Astrocyte (in vitro differentiated cells and primary cell): ENCODE measurements at regions not wholly inside any gene's neighbourhood (a gene's known extent, or its start where the extent isn't known, plus 50 kb on each side); places are given as distances from the start of the nearest gene placed in this dataset.

Experiments
- CTCF ChIP-seq: IDR thresholded peaks from 2 replicates; pipeline ENCODE4 v1.5.1; 2011; ENCODE audit warnings: low read depth, mild to moderate bottlenecking, inconsistent platforms, low read length, moderate library complexity; ENCODE audit not compliant: insufficient read depth
- EZH2 ChIP-seq: IDR thresholded peaks from 2 replicates; pipeline ENCODE4 v1.6.1; 2012; ENCODE audit warnings: mild to moderate bottlenecking, low read length, inconsistent platforms; ENCODE audit not compliant: insufficient read depth

DNA sequence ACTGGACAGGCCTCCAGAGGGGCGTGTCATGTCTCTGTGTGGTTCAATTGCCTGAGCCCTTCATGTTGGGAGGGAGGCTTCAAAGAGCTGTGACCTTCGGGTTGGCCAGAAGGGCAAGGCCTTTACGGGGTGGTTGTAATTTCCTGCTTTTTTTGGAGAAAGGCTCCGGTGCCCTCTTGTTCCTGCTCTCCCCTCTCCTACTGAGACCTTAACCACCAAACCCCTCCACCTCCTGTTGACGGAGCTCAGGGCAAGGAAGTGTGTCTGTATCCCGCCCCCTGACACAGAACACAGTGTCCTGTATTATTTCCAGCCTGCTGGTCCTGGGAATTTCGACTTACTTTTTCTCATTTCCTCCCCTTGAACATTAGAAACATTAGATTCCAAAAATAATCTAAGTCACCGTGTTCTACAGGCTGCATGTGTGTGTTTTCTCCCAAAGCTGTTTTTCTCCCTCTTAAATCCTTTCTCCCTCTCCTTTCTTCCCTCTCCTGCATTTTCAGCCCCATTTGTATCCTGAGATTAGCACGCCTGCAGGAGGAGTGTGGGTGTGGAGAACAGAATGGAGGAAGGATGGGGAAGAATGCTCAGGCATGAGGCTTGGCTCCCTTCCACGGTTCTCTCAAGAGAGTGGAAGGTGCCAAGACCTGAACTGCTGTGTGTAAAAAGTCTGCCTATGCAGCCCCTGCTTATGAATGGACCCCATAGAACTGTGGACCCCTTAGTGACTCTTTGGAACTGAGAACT is 285.4 kb upstream of the ROPN1 start:
- TF ChIP-seq CTCF (peak; percentile 3), EZH2 (no peak)
